ENCODE measurements at regions not wholly inside any gene's neighbourhood (a gene's known extent, or its start where the extent isn't known, plus 50 kb on each side); places are given as distances from the start of the nearest gene placed in this dataset.

GRCh38 chr2:81747481-81748070 is 1443.0 kb upstream of the LRRTM1 start:
- DNase-seq (ENCODE audit: low read depth in 2 of 3, low spot score in 2 of 3), result no peak

GRCh38 chr2:81739966-81740365 is 1435.4 kb upstream of the LRRTM1 start:
- DNase-seq (ENCODE audit: low read depth in 2 of 3, low spot score in 2 of 3), result no peak

GRCh38 chr2:81734981-81735380 is 1430.4 kb upstream of the LRRTM1 start:
- DNase-seq (ENCODE audit: low read depth in 2 of 3, low spot score in 2 of 3), result no peak

- DNase-seq (ENCODE audit: low read depth in 2 of 3, low spot score in 2 of 3), result no peak
These were observed 1410.3 kb upstream of the LRRTM1 start for GRCh38 chr2:81714817-81715216.

- DNase-seq (ENCODE audit: low read depth in 2 of 3, low spot score in 2 of 3), result no peak
These were observed 1402.3 kb upstream of the LRRTM1 start for GRCh38 chr2:81706856-81707255.

- DNase-seq (ENCODE audit: low read depth in 2 of 3, low spot score in 2 of 3), result no peak
These were observed 1399.3 kb upstream of the LRRTM1 start for GRCh38 chr2:81703831-81704230.

- no peak for DNase-seq (ENCODE audit: low read depth in 2 of 3, low spot score in 2 of 3)
These were observed 1388.0 kb upstream of the LRRTM1 start for GRCh38 chr2:81692566-81692965.

GRCh38 chr2:81675641-81676040 is 1371.1 kb upstream of the LRRTM1 start:
- DNase-seq (ENCODE audit: low read depth in 2 of 3, low spot score in 2 of 3), result peak in 2 of 3 donors; percentile 12 to 20

GRCh38 chr2:81672923-81673322 is 1368.4 kb upstream of the LRRTM1 start:
- peak in 2 of 3 donors; percentile 7 to 47 for DNase-seq (ENCODE audit: low read depth in 2 of 3, low spot score in 2 of 3)

- DNase-seq (ENCODE audit: low read depth in 2 of 3, low spot score in 2 of 3), result peak in 2 of 3 donors; percentile 24 to 80
These were observed 1368.0 kb upstream of the LRRTM1 start for GRCh38 chr2:81672516-81672915.

GRCh38 chr2:81670885-81671284 is 1366.3 kb upstream of the LRRTM1 start:
- DNase-seq (ENCODE audit: low read depth in 2 of 3, low spot score in 2 of 3), result no peak

GRCh38 chr2:81661081-81661480 is 1356.5 kb upstream of the LRRTM1 start:
- no peak for DNase-seq (ENCODE audit: low read depth in 2 of 3, low spot score in 2 of 3)

- DNase-seq (ENCODE audit: low read depth in 2 of 3, low spot score in 2 of 3), result no peak
These were observed 1353.7 kb upstream of the LRRTM1 start for GRCh38 chr2:81658227-81658626.

- no peak for DNase-seq (ENCODE audit: low read depth in 2 of 3, low spot score in 2 of 3)
These were observed 1345.8 kb upstream of the LRRTM1 start for GRCh38 chr2:81650048-81650971.

- no peak for DNase-seq (ENCODE audit: low read depth in 2 of 3, low spot score in 2 of 3)
These were observed 1344.3 kb upstream of the LRRTM1 start for GRCh38 chr2:81648806-81649205.

- DNase-seq (ENCODE audit: low read depth in 2 of 3, low spot score in 2 of 3), result no peak
These were observed 1343.8 kb upstream of the LRRTM1 start for GRCh38 chr2:81648370-81648769.

GRCh38 chr2:81647715-81648230 is 1343.2 kb upstream of the LRRTM1 start:
- DNase-seq (ENCODE audit: low read depth in 2 of 3, low spot score in 2 of 3), result no peak

GRCh38 chr2:81645745-81646301 is 1341.3 kb upstream of the LRRTM1 start:
- DNase-seq (ENCODE audit: low read depth in 2 of 3, low spot score in 2 of 3), result peak in 2 of 3 donors; percentile 62 to 79

GRCh38 chr2:81644189-81644588 is 1339.6 kb upstream of the LRRTM1 start:
- no peak for DNase-seq (ENCODE audit: low read depth in 2 of 3, low spot score in 2 of 3)

GRCh38 chr2:81624825-81625224 is 1320.3 kb upstream of the LRRTM1 start:
- DNase-seq (ENCODE audit: low read depth in 2 of 3, low spot score in 2 of 3), result no peak

GRCh38 chr2:81600088-81600487 is 1295.5 kb upstream of the LRRTM1 start:
- DNase-seq (ENCODE audit: low read depth in 2 of 3, low spot score in 2 of 3), result no peak

- DNase-seq (ENCODE audit: low read depth in 2 of 3, low spot score in 2 of 3), result no peak
These were observed 1293.9 kb upstream of the LRRTM1 start for GRCh38 chr2:81598453-81598852.
